ENCODE measurements at regions not wholly inside any gene's neighbourhood (a gene's known extent, or its start where the extent isn't known, plus 50 kb on each side); places are given as distances from the start of the nearest gene placed in this dataset.
"Not testable (repeated sequence)": the region's sequence is repeated elsewhere in the genome, so short reads cannot be mapped to it uniquely, and the experiment has no call there.

- H3K4me3 ChIP-seq (ENCODE audit: low read depth, low read length): no peak overlapping the region
- no peaks in the 10 kb centered on the region for H3K36me3 ChIP-seq (replicated peaks)
- no peak for DNase-seq
- in situ Hi-C loops (cut with HindIII; ENCODE audit: low pct_ligation_motif_present, low sequenced_read_pairs): no loop called here
- no peaks in the 10 kb centered on the region for H3K27me3 ChIP-seq (replicated peaks)
- TF ChIP-seq CTCF (IDR thresholded peaks at IDR 0.05; ENCODE audit: low read depth, low read length, missing control alignments): no peak
- H3K27ac ChIP-seq: no peak overlapping the region
Measured at GRCh38 chr6:21759721-21760120, 166.2 kb downstream of the SOX4 start.

GRCh38 chr6:21761053-21761730 is 167.6 kb downstream of the SOX4 start:
- H3K27me3 ChIP-seq (replicated peaks); in situ Hi-C loops (cut with HindIII; ENCODE audit: low pct_ligation_motif_present, low sequenced_read_pairs); H3K36me3 ChIP-seq (replicated peaks); DNase-seq; H3K4me3 ChIP-seq (ENCODE audit: low read depth, low read length); H3K27ac ChIP-seq: not testable (repeated sequence)

GRCh38 chr6:21764989-21765388 is 171.4 kb downstream of the SOX4 start:
- Histone ChIP-seq H3K27me3 (replicated peaks) (no peaks in the 10 kb centered on the region), H3K27ac (no peak overlapping the region), H3K4me3 (ENCODE audit: low read depth, low read length) (no peak overlapping the region), H3K36me3 (replicated peaks) (no peaks in the 10 kb centered on the region)
- no peak for TF ChIP-seq CTCF (IDR thresholded peaks at IDR 0.05; ENCODE audit: low read depth, low read length, missing control alignments)
- in situ Hi-C loops (cut with HindIII; ENCODE audit: low pct_ligation_motif_present, low sequenced_read_pairs): no loop called here
- no peak for DNase-seq

- in situ Hi-C loops (cut with HindIII; ENCODE audit: low pct_ligation_motif_present, low sequenced_read_pairs): no loop called here
- peak overlapping the region; percentile 83 for H3K27ac ChIP-seq
- no peak for DNase-seq
- H3K27me3 ChIP-seq (replicated peaks): no peaks in the 10 kb centered on the region
- TF ChIP-seq CTCF (IDR thresholded peaks at IDR 0.05; ENCODE audit: low read depth, low read length, missing control alignments): no peak
- H3K36me3 ChIP-seq (replicated peaks): no peaks in the 10 kb centered on the region
- no peak overlapping the region for H3K4me3 ChIP-seq (ENCODE audit: low read depth, low read length)
Measured at GRCh38 chr6:21767891-21768648, 174.5 kb downstream of the SOX4 start.

- Histone ChIP-seq H3K27me3 (replicated peaks) (no peaks in the 10 kb centered on the region), H3K36me3 (replicated peaks) (no peaks in the 10 kb centered on the region), H3K4me3 (ENCODE audit: low read depth, low read length) (no peak overlapping the region), H3K27ac (peak overlapping the region; percentile 83)
- peak; percentile 92 for DNase-seq
- no peak for TF ChIP-seq CTCF (IDR thresholded peaks at IDR 0.05; ENCODE audit: low read depth, low read length, missing control alignments)
- in situ Hi-C loops (cut with HindIII; ENCODE audit: low pct_ligation_motif_present, low sequenced_read_pairs): no loop called here
Measured at GRCh38 chr6:21769405-21769861, 175.9 kb downstream of the SOX4 start.

GRCh38 chr6:21769968-21770367 is 176.4 kb downstream of the SOX4 start:
- no peak for TF ChIP-seq CTCF (IDR thresholded peaks at IDR 0.05; ENCODE audit: low read depth, low read length, missing control alignments)
- no peaks in the 10 kb centered on the region for H3K36me3 ChIP-seq (replicated peaks)
- H3K27me3 ChIP-seq (replicated peaks): no peaks in the 10 kb centered on the region
- no peak overlapping the region for H3K4me3 ChIP-seq (ENCODE audit: low read depth, low read length)
- peak overlapping the region; percentile 83 for H3K27ac ChIP-seq
- in situ Hi-C loops (cut with HindIII; ENCODE audit: low pct_ligation_motif_present, low sequenced_read_pairs): no loop called here
- no peak for DNase-seq

All from brain microvascular endothelial cell (primary cell).